Peyer's patch (tissue), 4 donors: ENCODE measurements at regions not wholly inside any gene's neighbourhood (a gene's known extent, or its start where the extent isn't known, plus 50 kb on each side); places are given as distances from the start of the nearest gene placed in this dataset.

Experiments
- POLR2A ChIP-seq, 2 donors: fragments of 450-650 bp; IDR thresholded peaks; one replicate each; pipeline ENCODE4 v1.5.1; 2017; ENCODE audit warnings: antibody characterized with exemption in 2 of 2, mild to moderate bottlenecking in 2 of 2, moderate library complexity in 2 of 2
- TF ChIP-seq, protein P1 (sequence below), 6 experiments: fragments of 450-650 bp in 4 of 6; fragments of 200-600 bp in 2 of 6; sonication (generic) in 1 of 6; IDR thresholded peaks; one replicate each; pipeline ENCODE4 v1.5.1; 2017 to 2019; ENCODE audit warnings: antibody characterized with exemption in 6 of 6, mild to moderate bottlenecking in 3 of 6, moderate library complexity in 1 of 6

DNA sequence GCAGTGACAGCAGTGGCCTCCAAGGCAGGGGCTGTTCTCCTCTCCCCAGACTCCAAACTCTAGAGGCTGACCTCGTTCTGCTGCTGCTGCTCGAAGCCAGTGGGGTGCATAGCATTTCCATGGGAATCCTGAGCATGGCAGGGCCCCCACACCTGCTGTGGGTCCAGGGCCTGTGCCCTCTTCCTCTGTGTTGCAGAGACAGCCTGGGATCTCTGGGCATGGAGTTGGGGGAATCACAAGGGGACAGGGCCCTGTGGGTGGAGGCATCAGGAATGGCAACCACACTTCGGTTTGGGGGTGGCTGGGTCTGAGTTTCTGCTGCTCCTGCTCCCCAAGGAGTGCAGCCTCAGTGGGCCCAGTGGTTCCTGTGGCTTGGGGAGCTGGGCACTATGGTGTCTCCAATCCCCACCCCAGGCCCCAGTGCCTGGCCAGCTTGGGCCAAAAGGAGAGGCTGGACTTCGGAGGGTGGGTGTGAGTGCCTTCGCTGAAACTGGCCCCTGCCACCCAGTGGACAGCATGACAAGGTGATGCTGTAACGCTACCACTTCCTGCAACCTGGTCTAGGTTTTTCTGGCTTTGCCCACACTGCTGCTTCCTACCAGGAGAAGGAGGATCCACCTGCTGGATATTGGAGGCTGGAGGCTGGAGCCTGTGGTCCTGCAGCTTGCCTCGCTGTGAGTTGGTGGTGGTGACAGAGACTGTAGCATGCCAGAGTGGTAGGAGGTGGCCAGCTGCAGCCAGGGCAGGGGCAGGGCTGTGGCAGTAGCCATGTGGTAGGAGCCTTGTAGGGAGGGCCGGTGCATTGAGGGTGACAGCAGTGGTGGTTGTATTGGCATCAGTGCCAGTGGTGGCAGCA is 56.6 kb downstream of the SOWAHC start:
- TF ChIP-seq, protein P1, sequence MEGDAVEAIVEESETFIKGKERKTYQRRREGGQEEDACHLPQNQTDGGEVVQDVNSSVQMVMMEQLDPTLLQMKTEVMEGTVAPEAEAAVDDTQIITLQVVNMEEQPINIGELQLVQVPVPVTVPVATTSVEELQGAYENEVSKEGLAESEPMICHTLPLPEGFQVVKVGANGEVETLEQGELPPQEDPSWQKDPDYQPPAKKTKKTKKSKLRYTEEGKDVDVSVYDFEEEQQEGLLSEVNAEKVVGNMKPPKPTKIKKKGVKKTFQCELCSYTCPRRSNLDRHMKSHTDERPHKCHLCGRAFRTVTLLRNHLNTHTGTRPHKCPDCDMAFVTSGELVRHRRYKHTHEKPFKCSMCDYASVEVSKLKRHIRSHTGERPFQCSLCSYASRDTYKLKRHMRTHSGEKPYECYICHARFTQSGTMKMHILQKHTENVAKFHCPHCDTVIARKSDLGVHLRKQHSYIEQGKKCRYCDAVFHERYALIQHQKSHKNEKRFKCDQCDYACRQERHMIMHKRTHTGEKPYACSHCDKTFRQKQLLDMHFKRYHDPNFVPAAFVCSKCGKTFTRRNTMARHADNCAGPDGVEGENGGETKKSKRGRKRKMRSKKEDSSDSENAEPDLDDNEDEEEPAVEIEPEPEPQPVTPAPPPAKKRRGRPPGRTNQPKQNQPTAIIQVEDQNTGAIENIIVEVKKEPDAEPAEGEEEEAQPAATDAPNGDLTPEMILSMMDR (IDR thresholded peaks at IDR 0.05) = no peak
- no peak for TF ChIP-seq POLR2A (IDR thresholded peaks at IDR 0.05)
